H9 (cell line): ENCODE measurements at regions not wholly inside any gene's neighbourhood (a gene's known extent, or its start where the extent isn't known, plus 50 kb on each side); places are given as distances from the start of the nearest gene placed in this dataset.

Experiments
- DNase-seq: peaks from one replicate; pipeline ENCODE4 v3.0.0-alpha.2; 2017
- H2AFZ ChIP-seq: one replicate; pipeline ENCODE4 v1.6.1; 2013; ENCODE audit warnings: mild to moderate bottlenecking, low read length, control low read depth, moderate library complexity
- H2AK5ac ChIP-seq: 2 replicates; pipeline ENCODE4 v1.6.1; 2013; ENCODE audit warnings: low read length, control low read depth, mixed read lengths; ENCODE audit not compliant: insufficient read length
- H2BK120ac ChIP-seq: one replicate; pipeline ENCODE4 v1.6.1; 2013; ENCODE audit warnings: low read depth, mild to moderate bottlenecking, low read length, control low read depth, inconsistent platforms; ENCODE audit not compliant: poor library complexity, severe bottlenecking
- H2BK12ac ChIP-seq: 2 replicates; pipeline ENCODE4 v1.6.1; 2013; ENCODE audit warnings: low read length, control low read depth, mixed read lengths, low read depth; ENCODE audit not compliant: insufficient read length
- H2BK15ac ChIP-seq: 2 replicates; pipeline ENCODE4 v1.6.1; 2013; ENCODE audit warnings: low read depth, low read length, control low read depth
- H2BK20ac ChIP-seq: one replicate; pipeline ENCODE4 v1.6.1; 2013; ENCODE audit warnings: low read depth, mild to moderate bottlenecking, low read length, control low read depth, inconsistent platforms; ENCODE audit not compliant: poor library complexity, severe bottlenecking
- H2BK5ac ChIP-seq: 2 replicates; pipeline ENCODE4 v1.6.1; 2013; ENCODE audit warnings: low read length, control low read depth, mixed read lengths; ENCODE audit not compliant: insufficient read length
- H3K14ac ChIP-seq: 2 replicates; pipeline ENCODE4 v1.6.1; 2013; ENCODE audit warnings: low read length, control low read depth; ENCODE audit not compliant: insufficient read depth
- H3K18ac ChIP-seq: 2 replicates; pipeline ENCODE4 v1.6.1; 2013; ENCODE audit warnings: low read depth, mild to moderate bottlenecking, mixed read lengths, low read length, control low read depth; ENCODE audit not compliant: insufficient read length
- H3K23ac ChIP-seq: 2 replicates; pipeline ENCODE4 v1.6.1; 2013; ENCODE audit warnings: low read length, control low read depth, mixed read lengths, low read depth; ENCODE audit not compliant: insufficient read length
- H3K23me2 ChIP-seq: 2 replicates; pipeline ENCODE4 v1.6.1; 2013; ENCODE audit warnings: low read depth, mild to moderate bottlenecking, mixed read lengths, low read length, control low read depth; ENCODE audit not compliant: insufficient read length, poor library complexity, severe bottlenecking
- H3K27ac ChIP-seq: 2 replicates; pipeline ENCODE4 v1.5.1; 2013; ENCODE audit warnings: low read length, control low read depth, mixed read lengths, low read depth; ENCODE audit not compliant: insufficient read length
- H3K27me3 ChIP-seq: 2 replicates; pipeline ENCODE4 v1.6.1; 2013; ENCODE audit warnings: low read length, control low read depth, inconsistent platforms; ENCODE audit not compliant: insufficient read depth
- H3K4ac ChIP-seq: 2 replicates; pipeline ENCODE4 v1.6.1; 2013; ENCODE audit warnings: low read depth, mild to moderate bottlenecking, control low read depth, inconsistent platforms, low read length, moderate library complexity
- H3K4me1 ChIP-seq: 2 replicates; pipeline ENCODE4 v1.6.1; 2013; ENCODE audit warnings: low read length, control low read depth, inconsistent platforms; ENCODE audit not compliant: insufficient read depth
- H3K4me2 ChIP-seq: 2 replicates; pipeline ENCODE4 v1.6.1; 2013; ENCODE audit warnings: low read length, control low read depth, mixed read lengths; ENCODE audit not compliant: insufficient read length, insufficient read depth
- H3K56ac ChIP-seq: 2 replicates; pipeline ENCODE4 v1.6.1; 2013; ENCODE audit warnings: low read depth, mild to moderate bottlenecking, mixed read lengths, low read length, control low read depth; ENCODE audit not compliant: insufficient read length
- H3K79me1 ChIP-seq: 2 replicates; pipeline ENCODE4 v1.6.1; 2013; ENCODE audit warnings: low read depth, mild to moderate bottlenecking, moderate library complexity, low read length, control low read depth, inconsistent platforms; ENCODE audit not compliant: insufficient read depth, poor library complexity, severe bottlenecking
- H3K79me2 ChIP-seq: 2 replicates; pipeline ENCODE4 v1.6.1; 2013; ENCODE audit warnings: low read length, control low read depth, inconsistent platforms; ENCODE audit not compliant: insufficient read depth
- H3K9ac ChIP-seq: 2 replicates; pipeline ENCODE4 v1.6.1; 2013; ENCODE audit warnings: low read length, control low read depth, mixed read lengths; ENCODE audit not compliant: insufficient read length; ENCODE audit errors: extremely low read depth
- H3K9me3 ChIP-seq: one replicate; pipeline ENCODE4 v1.6.1; 2013; ENCODE audit warnings: low read depth, low read length, inconsistent platforms; ENCODE audit not compliant: control insufficient read depth
- H3T11ph ChIP-seq: one replicate; pipeline ENCODE4 v1.6.1; 2013; ENCODE audit warnings: mild to moderate bottlenecking, low read length, control low read depth, inconsistent platforms
- H4K20me1 ChIP-seq: one replicate; pipeline ENCODE4 v1.6.1; 2013; ENCODE audit not compliant: control insufficient read depth, insufficient read length, insufficient read depth
- H4K5ac ChIP-seq: 2 replicates; pipeline ENCODE4 v1.6.1; 2013; ENCODE audit warnings: low read depth, mild to moderate bottlenecking, mixed read lengths, low read length, control low read depth; ENCODE audit not compliant: insufficient read length
- H4K8ac ChIP-seq: replicated peaks from 2 replicates; pipeline ENCODE4 v1.6.1; 2013; ENCODE audit warnings: low read length, control low read depth, mixed read lengths, low read depth; ENCODE audit not compliant: insufficient read length
- H4K91ac ChIP-seq: 2 replicates; pipeline ENCODE4 v1.6.1; 2013; ENCODE audit warnings: low read depth, mild to moderate bottlenecking, moderate library complexity, mixed read lengths, low read length, control low read depth; ENCODE audit not compliant: insufficient read length
- H3K27ac Mint-ChIP-seq, 3 experiments: 2 replicates in 2 of 3; 3 replicates in 1 of 3; pipeline ENCODE4 v1.8.0; 2020 to 2021; ENCODE audit warnings: mixed read lengths in 3 of 3, mild to moderate bottlenecking in 1 of 3, moderate library complexity in 1 of 3
- H3K27me3 Mint-ChIP-seq: 2 replicates; pipeline ENCODE4 v1.8.0; 2021; ENCODE audit warnings: low read depth, mild to moderate bottlenecking, moderate library complexity, mixed read lengths
- H3K36me3 Mint-ChIP-seq, 3 experiments: 2 replicates in 2 of 3; 3 replicates in 1 of 3; pipeline ENCODE4 v1.8.0; 2020 to 2021; ENCODE audit warnings: low read depth in 3 of 3, mixed read lengths in 3 of 3; ENCODE audit not compliant: insufficient read depth in 1 of 3
- H3K4me1 Mint-ChIP-seq, 2 experiments: 2 replicates each; pipeline ENCODE4 v1.8.0; 2020; ENCODE audit warnings: mixed read lengths in 2 of 2
- H3K4me3 Mint-ChIP-seq, 2 experiments: 2 replicates in 1 of 2; 3 replicates in 1 of 2; pipeline ENCODE4 v1.8.0; 2020 to 2021; ENCODE audit warnings: mild to moderate bottlenecking in 2 of 2, mixed read lengths in 2 of 2, moderate library complexity in 1 of 2
- H3K9me3 Mint-ChIP-seq, 2 experiments: 2 replicates in 1 of 2; 3 replicates in 1 of 2; pipeline ENCODE4 v1.8.0; 2020; ENCODE audit warnings: mild to moderate bottlenecking in 2 of 2, mixed read lengths in 2 of 2, moderate library complexity in 1 of 2
- CTCF ChIP-seq: fragments of 200-600 bp; sonication (generic); conservative IDR thresholded peaks from 3 replicates; pipeline ENCODE4 v1.8.0; 2021; ENCODE audit warnings: antibody characterized with exemption, mild to moderate bottlenecking
- WGBS: extraction: QIAGEN DNeasy Blood & Tissue Kit; methylation state at CpG from one replicate; pipeline ENCODE4 v1.1.7; 2013; ENCODE audit warnings: missing lambda C conversion rate, low lambda C conversion rate, mixed read lengths; ENCODE audit not compliant: insufficient read length; ENCODE audit errors: extremely low coverage; 5-methylcytosine and 5-hydroxymethylcytosine counted together

DNA sequence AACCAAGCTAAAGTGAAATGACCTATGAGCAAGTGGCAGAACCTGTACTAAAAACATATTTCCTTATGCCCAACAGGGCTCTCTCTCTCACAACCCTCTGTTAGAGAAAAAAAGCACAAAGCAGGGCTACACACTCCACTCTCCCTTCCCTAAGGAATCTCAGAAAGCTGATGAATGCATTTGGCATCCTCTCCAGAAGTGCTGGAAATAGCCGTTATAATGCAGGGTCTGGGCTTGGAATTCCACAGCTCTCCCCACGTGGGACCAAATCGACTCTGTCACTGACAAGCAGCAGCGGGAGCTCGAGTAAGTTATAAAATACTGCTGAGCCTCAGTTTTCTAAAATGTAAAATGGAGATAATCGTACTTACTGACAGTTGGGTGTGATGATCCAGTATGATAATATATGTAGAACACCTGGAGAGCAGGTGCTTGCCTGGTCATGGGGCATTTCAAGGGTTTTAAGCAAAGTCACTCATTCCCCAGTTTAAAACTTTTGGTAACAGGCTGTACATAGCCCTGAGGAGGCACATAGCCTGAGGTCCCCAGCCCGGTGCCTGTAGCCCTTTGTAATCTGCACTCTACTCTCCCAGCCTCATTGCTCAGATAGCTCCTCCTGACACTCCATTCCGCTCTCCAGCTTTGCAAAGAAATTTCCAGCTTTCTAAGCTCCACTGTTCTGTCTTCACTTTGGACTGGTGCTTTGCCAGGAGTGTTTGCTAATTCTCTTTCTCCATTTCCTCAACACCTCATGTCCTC, 175.6 kb upstream of the DAB1 start:
- peaks cover 0 to 6% (median 0%) of the 10 kb centered on the region in 3 experiments; a peak in 2 of 7 replicates for H3K36me3 Mint-ChIP-seq
- Histone ChIP-seq H2BK20ac (no peak overlapping the region), H4K5ac (no peak overlapping the region), H2AFZ (no peak overlapping the region), H3K23me2 (no peaks in the 10 kb centered on the region), H2BK12ac (no peak overlapping the region), H3K9me3 (no peaks in the 10 kb centered on the region), H4K8ac (no peak overlapping the region), H3K4me2 (peak overlapping the region; percentile 11), H3K4ac (no peak overlapping the region), H2BK120ac (no peak overlapping the region), H2AK5ac (no peak overlapping the region), H3T11ph (no peak overlapping the region), H2BK15ac (no peak overlapping the region), H2BK5ac (no peak overlapping the region), H3K18ac (no peak overlapping the region), H3K79me1 (no peaks in the 10 kb centered on the region), H3K79me2 (no peaks in the 10 kb centered on the region), H3K27ac (peak overlapping the region; percentile 54), H3K14ac (no peak overlapping the region), H3K23ac (no peak overlapping the region), H3K9ac (no peak overlapping the region), H3K4me1 (peaks cover 17% of the 10 kb centered on the region), H3K56ac (no peak overlapping the region), H4K20me1 (no peaks in the 10 kb centered on the region), H4K91ac (no peak overlapping the region), H3K27me3 (no peaks in the 10 kb centered on the region)
- DNase-seq: peak; percentile 47
- peak overlapping the region; percentile 26 to 93 (median 50); a peak in 6 of 7 replicates for H3K27ac Mint-ChIP-seq
- H3K4me1 Mint-ChIP-seq: peaks cover 73% of the 10 kb centered on the region in 2 experiments
- TF ChIP-seq CTCF: no peak
- H3K9me3 Mint-ChIP-seq: no peaks in the 10 kb centered on the region
- peaks cover 2% of the 10 kb centered on the region; the same call in 1 of the 2 replicates for H3K27me3 Mint-ChIP-seq
- WGBS: no CpG with 5 or more reads among the region's 8 CpGs
- H3K4me3 Mint-ChIP-seq: peak overlapping the region; percentile 17 to 22; a peak in 3 of 5 replicates
